ENCODE measurements at regions not wholly inside any gene's neighbourhood (a gene's known extent, or its start where the extent isn't known, plus 50 kb on each side); places are given as distances from the start of the nearest gene placed in this dataset.

GRCh38 chr1:29473161-29473855 is 237.0 kb downstream of the PTPRU start:
- no peak for DNase-seq
- intact Hi-C loops (cut with micrococcal nuclease; ENCODE audit: unreplicated experiment): no loop called here
- Histone ChIP-seq H3K4me1 (peaks cover 32% of the 10 kb centered on the region), H3K27me3 (replicated peaks; ENCODE audit: control insufficient read depth, insufficient read depth, low read length) (no peaks in the 10 kb centered on the region), H3K4me3 (ENCODE audit: low read depth, low read length) (no peak overlapping the region), H3K9me3 (no peaks in the 10 kb centered on the region), H3K36me3 (ENCODE audit: control insufficient read depth, insufficient read depth, low read length) (no peaks in the 10 kb centered on the region)
- H3K36me3 Mint-ChIP-seq (ENCODE audit: insufficient read depth, unreplicated experiment): no peaks in the 10 kb centered on the region
- no peaks in the 10 kb centered on the region for H3K27me3 Mint-ChIP-seq (ENCODE audit: insufficient read depth, unreplicated experiment)
- TF ChIP-seq CTCF (IDR thresholded peaks at IDR 0.05; ENCODE audit: insufficient read depth in 1 of 2, low read depth in 1 of 2, low read length in 1 of 2, severe bottlenecking in 1 of 2, unreplicated experiment in 1 of 2): no peak
- CTCF ChIA-PET: no interaction called here
- no peak overlapping the region for H3K27ac Mint-ChIP-seq (ENCODE audit: unreplicated experiment)
- peaks cover 24% of the 10 kb centered on the region for H3K4me1 Mint-ChIP-seq (ENCODE audit: low read depth, unreplicated experiment)
- H3K9me3 Mint-ChIP-seq (ENCODE audit: unreplicated experiment): no peaks in the 10 kb centered on the region
- no peak overlapping the region for H3K4me3 Mint-ChIP-seq (ENCODE audit: unreplicated experiment)
- POLR2A ChIA-PET: interaction anchor here (0.6 kb wide), 1 partner anchor 29 kb away, joined by 3 read pairs; no protein-coding TSS in a partner anchor
- BruUV-seq (replicated peaks): no TSS peak

- no peaks in the 10 kb centered on the region for H3K27me3 ChIP-seq (replicated peaks; ENCODE audit: control insufficient read depth, insufficient read depth, low read length)
- ChIA-PET CTCF (interaction anchor here (0.6 kb wide), 1 partner anchor 57 kb away, joined by 3 read pairs; no protein-coding TSS in a partner anchor), POLR2A (no interaction called here)
- peaks cover 24% of the 10 kb centered on the region for H3K4me1 Mint-ChIP-seq (ENCODE audit: low read depth, unreplicated experiment)
- no peaks in the 10 kb centered on the region for H3K27me3 Mint-ChIP-seq (ENCODE audit: insufficient read depth, unreplicated experiment)
- H3K36me3 Mint-ChIP-seq (ENCODE audit: insufficient read depth, unreplicated experiment): no peaks in the 10 kb centered on the region
- intact Hi-C loops (cut with micrococcal nuclease; ENCODE audit: unreplicated experiment): no loop called here
- TF ChIP-seq CTCF (IDR thresholded peaks at IDR 0.05; ENCODE audit: insufficient read depth in 1 of 2, low read depth in 1 of 2, low read length in 1 of 2, severe bottlenecking in 1 of 2, unreplicated experiment in 1 of 2): no peak
- no peaks in the 10 kb centered on the region for H3K36me3 ChIP-seq (ENCODE audit: control insufficient read depth, insufficient read depth, low read length)
- no peaks in the 10 kb centered on the region for H3K9me3 Mint-ChIP-seq (ENCODE audit: unreplicated experiment)
- peak; percentile 15 to 63 for DNase-seq
- H3K27ac Mint-ChIP-seq (ENCODE audit: unreplicated experiment): no peak overlapping the region
- BruUV-seq (replicated peaks): no TSS peak
- no peak overlapping the region for H3K4me3 Mint-ChIP-seq (ENCODE audit: unreplicated experiment)
- no peaks in the 10 kb centered on the region for H3K9me3 ChIP-seq
- peaks cover 32% of the 10 kb centered on the region for H3K4me1 ChIP-seq
- no peak overlapping the region for H3K4me3 ChIP-seq (ENCODE audit: low read depth, low read length)
Observed at GRCh38 chr1:29471487-29472313, 235.4 kb downstream of the PTPRU start.

- Mint-ChIP-seq H3K27ac (ENCODE audit: unreplicated experiment) (no peak overlapping the region), H3K4me1 (ENCODE audit: low read depth, unreplicated experiment) (peaks cover 24% of the 10 kb centered on the region), H3K4me3 (ENCODE audit: unreplicated experiment) (no peak overlapping the region), H3K36me3 (ENCODE audit: insufficient read depth, unreplicated experiment) (no peaks in the 10 kb centered on the region), H3K27me3 (ENCODE audit: insufficient read depth, unreplicated experiment) (no peaks in the 10 kb centered on the region), H3K9me3 (ENCODE audit: unreplicated experiment) (no peaks in the 10 kb centered on the region)
- Histone ChIP-seq H3K36me3 (ENCODE audit: control insufficient read depth, insufficient read depth, low read length) (no peaks in the 10 kb centered on the region), H3K4me1 (peaks cover 32% of the 10 kb centered on the region), H3K9me3 (no peaks in the 10 kb centered on the region), H3K27me3 (replicated peaks; ENCODE audit: control insufficient read depth, insufficient read depth, low read length) (no peaks in the 10 kb centered on the region), H3K4me3 (ENCODE audit: low read depth, low read length) (no peak overlapping the region)
- intact Hi-C loops (cut with micrococcal nuclease; ENCODE audit: unreplicated experiment): no loop called here
- ChIA-PET POLR2A (no interaction called here), CTCF (interaction anchor here (0.8 kb wide), 1 partner anchor 27 kb away, joined by 3 read pairs; no protein-coding TSS in a partner anchor)
- DNase-seq: no peak
- no peak for TF ChIP-seq CTCF (IDR thresholded peaks at IDR 0.05; ENCODE audit: insufficient read depth in 1 of 2, low read depth in 1 of 2, low read length in 1 of 2, severe bottlenecking in 1 of 2, unreplicated experiment in 1 of 2)
- BruUV-seq (replicated peaks): no TSS peak
Observed at GRCh38 chr1:29470788-29471119, 234.4 kb downstream of the PTPRU start.
